ENCODE measurements at regions not wholly inside any gene's neighbourhood (a gene's known extent, or its start where the extent isn't known, plus 50 kb on each side); places are given as distances from the start of the nearest gene placed in this dataset.

- Histone ChIP-seq H3K4me1 (no peaks in the 10 kb centered on the region), H3K9me3 (no peaks in the 10 kb centered on the region), H3K36me3 (no peaks in the 10 kb centered on the region), H3K4me3 (no peak overlapping the region), H3K27me3 (no peaks in the 10 kb centered on the region), H3K27ac (no peak overlapping the region)
- ATAC-seq: no peak
- TF ChIP-seq POLR2A (IDR thresholded peaks at IDR 0.05): no peak
- TF ChIP-seq CTCF (IDR thresholded peaks at IDR 0.05): no peak
- no peak for TF ChIP-seq EP300 (IDR thresholded peaks at IDR 0.05)
- no peak for TF ChIP-seq POLR2AphosphoS5 (IDR thresholded peaks at IDR 0.05)
- WGBS, 2 donors (ENCODE audit: low coverage in 1 of 2): 27 to 40% methylated on average over 2 to 4 of the region's 4 CpGs
These were observed 272.2 kb downstream of the ALG10B start for GRCh38 chr12:38588624-38589305.

GRCh38 chr12:38589306-38589632 lies 272.7 kb downstream of the ALG10B start:
- no peaks in the 10 kb centered on the region for H3K9me3 ChIP-seq
- no peaks in the 10 kb centered on the region for H3K36me3 ChIP-seq
- H3K4me1 ChIP-seq: no peaks in the 10 kb centered on the region
- no peak for TF ChIP-seq EP300 (IDR thresholded peaks at IDR 0.05)
- TF ChIP-seq CTCF (IDR thresholded peaks at IDR 0.05): no peak
- no peak for TF ChIP-seq POLR2A (IDR thresholded peaks at IDR 0.05)
- TF ChIP-seq POLR2AphosphoS5 (IDR thresholded peaks at IDR 0.05): no peak
- no peak for ATAC-seq
- no peaks in the 10 kb centered on the region for H3K27me3 ChIP-seq
- no peak overlapping the region for H3K27ac ChIP-seq
- H3K4me3 ChIP-seq: no peak overlapping the region
- 31 to 54% methylated on average over 4 of the region's 4 CpGs for WGBS, 2 donors (ENCODE audit: low coverage in 1 of 2)

- ATAC-seq: no peak
- Histone ChIP-seq H3K27ac (no peak overlapping the region), H3K4me3 (no peak overlapping the region), H3K36me3 (no peaks in the 10 kb centered on the region), H3K27me3 (no peaks in the 10 kb centered on the region), H3K4me1 (no peaks in the 10 kb centered on the region), H3K9me3 (peaks cover 0 to 5% (median 0%) of the 10 kb centered on the region in 3 donors)
- TF ChIP-seq POLR2A (IDR thresholded peaks at IDR 0.05) (no peak), POLR2AphosphoS5 (IDR thresholded peaks at IDR 0.05) (no peak), EP300 (IDR thresholded peaks at IDR 0.05) (no peak)
These were observed 285.4 kb downstream of the ALG10B start for GRCh38 chr12:38601949-38602348.

Small RNA genes lying in the stretch of these regions (small RNA-seq; reads per million reads assigned to genes)
- gene AC087897.1: 0 reads per million in 4 donors
